HepG2 (cell line): ENCODE measurements at regions not wholly inside any gene's neighbourhood (a gene's known extent, or its start where the extent isn't known, plus 50 kb on each side); places are given as distances from the start of the nearest gene placed in this dataset.

Experiments
- ARID5B ChIP-seq: IDR thresholded peaks from 2 replicates; pipeline ENCODE4 v1.4.0; 2020; ENCODE audit warnings: mild to moderate bottlenecking, missing genetic modification reagents
- BCLAF1 ChIP-seq: fragments of 450-650 bp; IDR thresholded peaks from 2 replicates; pipeline ENCODE4 v1.6.1; 2017; ENCODE audit warnings: mild to moderate bottlenecking
- DBP ChIP-seq: sonication (generic); formaldehyde crosslinking; IDR thresholded peaks from 2 replicates; pipeline ENCODE4 v1.4.0; 2020; ENCODE audit warnings: missing genetic modification reagents; ENCODE audit errors: not compliant biosample characterization
- ELF4 ChIP-seq: sonication (generic); formaldehyde crosslinking; IDR thresholded peaks from 2 replicates; pipeline ENCODE4 v1.5.0; 2020; ENCODE audit warnings: missing genetic modification reagents, mild to moderate bottlenecking, moderate library complexity, borderline replicate concordance
- HIC2 ChIP-seq: sonication (generic); formaldehyde crosslinking; IDR thresholded peaks from 2 replicates; pipeline ENCODE4 v1.9.0; 2022; ENCODE audit warnings: low read depth, missing genetic modification reagents
- KDM1A ChIP-seq: IDR thresholded peaks from 2 replicates; pipeline ENCODE4 v1.6.1; 2016; ENCODE audit warnings: missing compliant biosample characterization
- NKX3-1 ChIP-seq: sonication (generic); formaldehyde crosslinking; IDR thresholded peaks from 2 replicates; pipeline ENCODE4 v1.5.0; 2020; ENCODE audit warnings: missing genetic modification reagents
- SIX4 ChIP-seq: sonication (generic); formaldehyde crosslinking; IDR thresholded peaks from 2 replicates; pipeline ENCODE4 v1.4.0; 2020; ENCODE audit warnings: missing genetic modification reagents
- TEAD3 ChIP-seq: optimal IDR thresholded peaks from 2 replicates; pipeline ENCODE3; 2016; ENCODE audit warnings: borderline replicate concordance
- ZC3H13 ChIP-seq: sonication (generic); formaldehyde crosslinking; IDR thresholded peaks from 2 replicates; pipeline ENCODE4 v1.8.1; 2023; ENCODE audit warnings: mild to moderate bottlenecking, missing genetic modification reagents, moderate library complexity
- ZMYM2 ChIP-seq: sonication (generic); formaldehyde crosslinking; IDR thresholded peaks from 2 replicates; pipeline ENCODE4 v1.8.0; 2022; ENCODE audit warnings: mild to moderate bottlenecking, missing genetic modification reagents
- ZNF260 ChIP-seq: sonication (generic); formaldehyde crosslinking; IDR thresholded peaks from 2 replicates; pipeline ENCODE4 v1.4.0; 2020; ENCODE audit warnings: missing genetic modification reagents, low read depth, mild to moderate bottlenecking, borderline replicate concordance
- ZNF44 ChIP-seq: sonication (generic); formaldehyde crosslinking; IDR thresholded peaks from 2 replicates; pipeline ENCODE4 v1.5.1; 2020; ENCODE audit warnings: mild to moderate bottlenecking, missing genetic modification reagents
- ZNF512 ChIP-seq: sonication (generic); formaldehyde crosslinking; IDR thresholded peaks from 2 replicates; pipeline ENCODE4 v1.4.0; 2020; ENCODE audit warnings: mild to moderate bottlenecking, missing genetic modification reagents
- ZNF580 ChIP-seq: IDR thresholded peaks from 2 replicates; pipeline ENCODE4 v1.6.1; 2016; ENCODE audit warnings: low read depth, borderline replicate concordance
- TF ChIP-seq, protein P1 (sequence below): sonication (generic); formaldehyde crosslinking; IDR thresholded peaks from 2 replicates; pipeline ENCODE4 v1.9.0; 2021; ENCODE audit warnings: missing genetic modification reagents, mild to moderate bottlenecking, borderline replicate concordance

GRCh38 chr12:58765653-58766512, 154.4 kb downstream of the LRIG3 start (continued):
- TF ChIP-seq BCLAF1 (no peak), SIX4 (CRISPR knock-in tag) (peak; percentile 97), DBP (CRISPR knock-in tag) (no peak), ZNF260 (CRISPR knock-in tag) (no peak), ZC3H13 (CRISPR knock-in tag) (no peak), HIC2 (CRISPR knock-in tag) (no peak), ELF4 (CRISPR knock-in tag) (no peak), ZNF44 (CRISPR knock-in tag) (no peak), ZNF580 (CRISPR knock-in tag) (peak; percentile 35; the same call in 1 of the 2 replicates), ARID5B (peak; percentile 90), NKX3-1 (CRISPR knock-in tag) (no peak), TEAD3 (CRISPR knock-in tag) (peak; percentile 71), ZNF512 (no peak), ZMYM2 (CRISPR knock-in tag) (no peak), KDM1A (CRISPR knock-in tag) (no peak)
- TF ChIP-seq, protein P1, sequence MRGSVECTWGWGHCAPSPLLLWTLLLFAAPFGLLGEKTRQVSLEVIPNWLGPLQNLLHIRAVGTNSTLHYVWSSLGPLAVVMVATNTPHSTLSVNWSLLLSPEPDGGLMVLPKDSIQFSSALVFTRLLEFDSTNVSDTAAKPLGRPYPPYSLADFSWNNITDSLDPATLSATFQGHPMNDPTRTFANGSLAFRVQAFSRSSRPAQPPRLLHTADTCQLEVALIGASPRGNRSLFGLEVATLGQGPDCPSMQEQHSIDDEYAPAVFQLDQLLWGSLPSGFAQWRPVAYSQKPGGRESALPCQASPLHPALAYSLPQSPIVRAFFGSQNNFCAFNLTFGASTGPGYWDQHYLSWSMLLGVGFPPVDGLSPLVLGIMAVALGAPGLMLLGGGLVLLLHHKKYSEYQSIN (CRISPR knock-in tag), result no peak
